Endothelial cell of hepatic sinusoid (primary cell): ENCODE measurements at regions not wholly inside any gene's neighbourhood (a gene's known extent, or its start where the extent isn't known, plus 50 kb on each side); places are given as distances from the start of the nearest gene placed in this dataset.

ENCODE experiments used
- in situ Hi-C: cut with HindIII; loops from 2 replicates; pipeline ENCODE4 v1.10.0; 2017; ENCODE audit warnings: low sequenced_read_pairs

DNA sequence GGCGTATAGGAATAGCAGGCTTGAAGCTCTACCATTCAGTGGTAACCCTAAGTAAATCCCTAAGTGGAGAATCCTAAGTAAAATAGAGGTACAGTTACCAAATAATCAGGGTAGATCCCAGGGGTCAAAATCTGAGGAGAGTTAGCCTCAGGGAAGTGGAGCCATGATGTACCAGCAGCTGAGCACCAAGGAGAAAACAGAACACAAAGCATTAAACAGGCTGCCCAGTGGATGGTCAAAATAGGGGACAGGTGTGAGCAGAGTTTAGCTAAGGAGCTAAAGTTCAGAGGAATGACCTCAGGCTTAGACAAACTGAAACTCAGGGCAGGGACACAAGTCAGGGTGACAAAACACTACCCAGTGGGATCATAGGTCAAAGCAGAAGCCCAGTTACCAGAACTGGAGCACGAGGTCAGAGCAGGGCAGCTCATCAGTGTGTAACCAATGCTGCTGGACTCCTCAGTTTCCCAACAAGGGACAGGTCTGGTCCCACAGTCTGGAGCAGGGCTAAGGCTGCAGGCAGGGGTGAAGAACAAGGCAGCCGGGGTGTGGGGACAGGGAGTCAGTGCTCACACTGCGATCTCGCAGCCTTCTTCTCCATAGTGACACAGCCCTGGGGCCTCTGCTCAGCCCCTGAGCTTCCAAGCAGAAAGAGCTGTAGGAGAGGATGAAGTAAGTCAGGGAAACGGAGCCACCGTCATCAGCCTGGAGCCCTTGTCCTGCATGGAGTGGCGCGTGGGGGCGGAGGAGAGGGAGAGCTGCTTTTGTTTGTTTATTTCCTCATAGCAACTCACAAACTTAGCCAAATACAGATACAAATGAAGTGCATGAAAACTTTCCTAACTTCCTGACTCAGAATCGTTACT lies 264.0 kb downstream of the MREG start:
- in situ Hi-C loops, result no loop called here

DNA sequence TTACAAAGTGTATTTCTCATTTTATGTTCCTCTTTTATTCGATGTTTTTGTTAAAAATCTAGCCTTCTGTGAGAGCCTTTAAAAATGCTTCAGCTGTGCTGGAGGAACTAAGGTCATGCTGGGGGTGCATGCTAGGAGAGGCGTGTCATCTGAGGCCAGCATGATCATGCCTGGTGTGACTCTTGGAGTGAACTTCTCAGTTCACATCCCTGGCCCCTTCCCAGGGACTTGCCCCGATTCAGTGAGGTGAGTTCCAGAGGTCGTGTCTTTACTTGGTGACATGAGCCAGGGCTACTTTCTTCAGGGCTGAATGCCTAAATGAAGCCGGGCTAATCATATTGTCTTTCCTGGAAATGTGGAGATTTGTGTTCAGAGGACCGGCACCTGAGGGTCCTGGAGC lies 264.9 kb downstream of the MREG start:
- in situ Hi-C loops, result no loop called here

DNA sequence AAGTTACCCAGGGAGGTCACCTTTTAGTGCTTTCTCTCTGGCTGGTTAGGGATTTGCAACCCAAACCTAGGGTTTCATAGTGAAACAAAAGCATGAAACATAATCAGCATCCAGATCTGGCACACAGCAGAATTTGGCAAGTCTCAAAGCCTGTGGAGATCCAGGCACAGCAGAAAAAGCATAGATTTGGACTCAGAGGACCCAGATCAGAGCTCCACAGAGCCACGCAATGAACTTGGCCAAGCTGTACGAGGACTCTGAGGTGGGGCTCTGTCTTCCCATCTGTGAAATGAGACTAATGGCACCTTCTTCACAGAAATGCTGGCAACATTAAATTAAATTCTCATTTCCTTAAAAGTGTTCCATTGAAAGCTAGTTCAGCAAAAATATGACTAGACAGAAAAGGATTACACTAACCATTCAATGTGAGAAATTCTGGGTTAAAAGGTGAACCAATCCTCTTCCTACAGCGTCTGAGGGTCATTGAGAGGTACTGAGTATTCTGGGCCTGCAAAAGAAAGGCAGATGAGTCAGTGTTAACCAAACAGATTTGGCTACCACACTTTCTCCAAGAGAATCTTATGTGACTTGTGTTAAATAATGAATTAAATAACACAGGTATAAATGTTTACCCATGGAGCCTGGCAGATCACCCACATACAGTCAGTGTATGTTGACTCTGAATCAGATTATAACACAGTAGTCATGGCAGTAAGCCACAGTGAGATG lies 266.3 kb downstream of the MREG start:
- in situ Hi-C loops, result no loop called here

DNA sequence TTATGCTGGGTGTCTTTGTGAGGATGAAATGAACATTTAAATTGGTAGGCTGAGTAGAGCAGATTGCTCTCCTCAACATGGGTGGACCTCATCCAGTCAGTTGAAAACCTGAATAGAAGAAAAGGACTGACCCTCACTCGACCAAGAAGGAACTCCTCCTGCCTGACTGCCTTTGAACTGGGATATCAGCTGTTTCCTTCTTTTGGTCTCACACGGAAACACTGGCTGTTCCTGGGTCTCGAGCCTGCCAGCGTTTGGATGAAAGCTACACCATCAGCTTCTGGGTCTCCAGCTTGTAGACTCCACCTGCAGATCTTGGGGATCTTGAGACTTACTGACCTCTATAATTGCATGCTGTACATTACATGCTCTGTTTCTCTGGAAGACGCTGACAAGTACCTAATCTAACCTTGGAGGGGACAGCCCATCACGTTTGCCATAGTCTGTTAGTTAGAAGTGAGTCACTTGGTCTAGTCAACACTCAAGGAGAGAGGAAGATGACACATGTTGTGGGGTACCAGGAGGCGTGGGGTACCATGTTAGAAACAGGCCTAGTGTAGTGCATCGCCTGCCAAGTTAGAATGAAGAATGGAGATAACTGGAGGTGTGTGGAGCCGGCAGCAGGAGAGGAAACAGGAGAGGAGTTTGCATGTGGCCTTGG lies 267.0 kb downstream of the MREG start:
- in situ Hi-C loops, result no loop called here

DNA sequence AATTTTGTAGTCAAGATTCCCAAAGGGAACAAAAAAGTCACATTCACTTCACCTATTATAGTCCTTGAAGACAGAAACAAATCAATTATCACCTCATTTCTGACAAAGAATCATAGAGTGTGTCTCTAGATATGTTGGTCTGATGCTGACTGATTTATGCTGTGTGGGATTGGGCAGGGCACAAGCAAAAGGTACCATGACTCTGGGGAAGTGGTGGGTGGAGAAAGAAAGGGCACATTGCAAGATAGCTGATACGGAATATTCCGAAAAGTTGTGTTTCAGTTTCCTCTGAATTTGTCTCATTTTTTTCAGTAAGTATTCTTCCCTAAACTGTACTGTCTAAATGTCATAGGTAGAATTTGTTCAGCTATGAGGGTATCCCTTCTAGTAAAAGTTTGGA lies 268.0 kb downstream of the MREG start:
- in situ Hi-C loops, result no loop called here

DNA sequence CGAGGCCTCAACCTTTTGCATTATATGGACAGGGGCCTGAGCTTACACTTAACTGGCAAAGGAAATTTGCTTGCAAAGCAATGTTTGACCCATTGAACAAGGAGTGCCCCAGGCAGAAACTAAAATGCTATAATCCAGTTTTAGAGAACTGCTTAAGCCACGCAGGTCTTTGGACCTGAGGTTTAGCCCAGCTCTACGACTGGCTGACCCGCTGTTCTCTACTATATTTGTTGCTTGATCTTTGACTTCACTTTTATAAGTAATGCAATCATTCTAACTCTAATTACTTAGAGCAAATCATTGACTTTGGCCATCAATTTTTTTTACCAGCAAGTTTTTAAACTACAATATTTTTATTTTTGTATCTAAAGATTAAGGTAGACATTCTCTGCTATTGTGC lies 268.8 kb downstream of the MREG start:
- in situ Hi-C loops, result no loop called here

DNA sequence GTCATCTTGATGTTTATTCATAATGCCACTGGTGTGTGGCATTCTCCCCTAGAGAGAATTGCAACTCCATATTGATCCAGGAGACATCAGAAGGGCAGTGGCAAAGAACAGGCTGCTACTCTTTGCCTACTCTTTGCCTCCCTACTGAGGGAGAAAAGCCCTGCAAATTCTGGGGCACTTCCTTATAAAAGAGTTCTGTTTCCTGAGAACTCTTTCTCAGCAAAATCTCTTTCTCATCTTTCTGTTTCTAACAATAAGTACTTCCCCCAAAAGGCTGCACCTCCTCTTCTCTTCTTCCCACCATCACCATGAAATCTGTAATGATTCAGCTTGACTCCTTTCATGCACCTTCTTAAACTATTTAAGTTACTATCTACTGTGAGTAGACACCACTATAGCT lies 270.3 kb downstream of the MREG start:
- in situ Hi-C loops, result no loop called here

DNA sequence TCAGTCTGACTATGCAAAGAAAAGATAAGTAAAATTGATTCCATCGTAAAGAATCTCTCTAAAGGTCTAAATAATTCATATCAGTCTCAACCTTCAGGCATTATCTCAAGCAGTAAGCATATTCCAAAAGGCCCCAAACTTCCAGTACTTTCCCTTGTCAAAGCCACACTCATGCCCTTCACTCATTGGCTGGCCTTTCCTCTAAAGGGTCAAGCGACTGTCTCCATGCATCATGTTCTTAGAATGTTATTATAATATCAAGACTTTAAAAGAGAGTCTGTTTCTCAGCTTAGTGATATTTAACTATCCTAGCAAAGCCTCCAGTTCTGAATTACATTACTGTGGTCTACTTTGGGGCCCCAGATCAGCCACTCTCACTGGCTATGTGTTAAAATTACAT lies 271.3 kb downstream of the MREG start:
- in situ Hi-C loops, result no loop called here

DNA sequence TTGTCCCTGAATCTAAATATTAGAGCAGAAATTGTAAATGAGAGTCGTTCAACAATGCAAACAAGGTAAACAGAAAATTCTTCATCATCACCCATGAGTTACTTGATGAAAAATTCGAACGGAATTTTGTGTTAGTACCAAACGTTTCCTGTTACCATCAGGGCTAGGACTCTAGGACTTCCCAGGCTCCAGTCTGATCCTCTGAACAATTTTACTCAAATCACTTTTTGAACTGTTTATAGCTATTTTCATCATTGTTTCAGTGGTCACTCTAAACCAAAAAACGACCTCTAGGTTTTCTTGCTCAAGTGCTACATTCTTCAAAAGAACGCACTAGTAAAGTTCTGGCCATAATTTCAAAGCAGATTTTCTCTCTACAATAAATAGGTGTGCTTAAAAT lies 273.3 kb downstream of the MREG start:
- in situ Hi-C loops, result no loop called here

DNA sequence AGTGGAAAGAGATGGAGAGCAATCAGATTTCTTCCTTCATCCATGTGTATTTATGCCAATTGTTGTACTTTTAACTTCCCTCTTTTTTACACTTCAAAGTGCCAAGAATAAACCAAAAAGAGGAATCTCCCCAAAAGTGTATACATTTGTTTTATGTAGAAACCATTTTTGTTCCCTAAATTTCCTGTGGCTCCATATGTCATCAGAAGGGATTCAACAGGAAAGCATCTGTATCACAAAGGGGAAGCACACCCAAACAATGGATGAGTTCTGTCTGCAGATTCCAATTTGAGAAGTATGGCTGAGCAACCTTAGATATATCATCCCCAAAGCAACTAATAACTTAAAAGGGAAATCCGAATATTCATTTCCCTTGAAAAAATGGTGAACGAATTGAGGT lies 275.0 kb downstream of the MREG start:
- in situ Hi-C loops, result loop anchor here (10.0 kb wide), 1 partner anchor 64 kb away; no protein-coding TSS in a partner anchor

DNA sequence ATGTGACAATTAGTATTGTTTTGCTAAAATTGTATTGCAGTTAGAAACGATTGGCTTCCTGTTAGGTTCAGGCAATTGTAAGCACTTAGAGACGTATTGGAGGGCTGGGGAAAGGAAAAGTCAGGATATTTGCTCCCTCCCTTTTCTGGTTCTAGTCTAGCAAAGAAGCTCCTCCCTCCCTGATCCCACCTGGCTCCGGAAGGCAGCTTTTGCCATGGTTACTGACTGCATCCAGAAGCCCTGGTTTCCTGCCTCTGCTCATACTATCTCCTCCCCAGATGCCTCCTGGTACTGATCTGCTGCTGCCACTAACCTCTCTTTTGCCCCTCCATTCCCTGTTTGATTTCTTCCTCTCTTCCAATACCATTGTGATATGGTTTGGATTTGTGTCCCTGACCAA lies 275.9 kb downstream of the MREG start:
- in situ Hi-C loops, result loop anchor here (10.0 kb wide), 1 partner anchor 63 kb away; no protein-coding TSS in a partner anchor

DNA sequence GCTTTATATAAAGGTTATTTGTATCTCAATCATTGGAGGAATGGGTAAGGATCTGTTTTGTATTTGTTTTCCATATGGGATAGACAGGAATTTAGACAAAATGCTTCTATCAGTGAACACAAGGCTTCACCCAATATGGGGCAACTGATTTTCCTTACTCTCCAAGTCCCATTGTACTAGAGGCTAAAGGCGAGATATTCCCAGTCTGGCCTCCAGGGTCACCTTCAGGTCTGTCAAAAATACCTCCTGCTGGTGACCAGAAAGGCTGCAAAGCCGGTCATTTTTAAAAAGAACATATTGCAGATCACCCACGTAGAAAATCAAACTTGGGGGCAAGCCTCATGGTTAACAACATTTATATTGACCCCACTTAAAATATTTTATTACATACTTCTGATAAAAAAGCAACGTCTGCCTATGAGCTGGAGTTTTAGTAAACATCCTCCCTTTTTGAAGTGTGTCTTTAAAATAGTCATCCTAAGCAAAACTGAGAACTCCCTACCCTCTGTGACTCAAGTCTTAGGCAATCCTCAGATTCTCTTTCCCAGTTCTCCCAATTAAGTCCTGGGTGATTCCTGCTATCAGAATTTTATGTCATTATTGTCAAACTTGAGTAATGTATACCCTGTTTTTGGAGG lies 276.6 kb downstream of the MREG start:
- in situ Hi-C loops, result loop anchor here (10.0 kb wide), 1 partner anchor 62 kb away; no protein-coding TSS in a partner anchor

DNA sequence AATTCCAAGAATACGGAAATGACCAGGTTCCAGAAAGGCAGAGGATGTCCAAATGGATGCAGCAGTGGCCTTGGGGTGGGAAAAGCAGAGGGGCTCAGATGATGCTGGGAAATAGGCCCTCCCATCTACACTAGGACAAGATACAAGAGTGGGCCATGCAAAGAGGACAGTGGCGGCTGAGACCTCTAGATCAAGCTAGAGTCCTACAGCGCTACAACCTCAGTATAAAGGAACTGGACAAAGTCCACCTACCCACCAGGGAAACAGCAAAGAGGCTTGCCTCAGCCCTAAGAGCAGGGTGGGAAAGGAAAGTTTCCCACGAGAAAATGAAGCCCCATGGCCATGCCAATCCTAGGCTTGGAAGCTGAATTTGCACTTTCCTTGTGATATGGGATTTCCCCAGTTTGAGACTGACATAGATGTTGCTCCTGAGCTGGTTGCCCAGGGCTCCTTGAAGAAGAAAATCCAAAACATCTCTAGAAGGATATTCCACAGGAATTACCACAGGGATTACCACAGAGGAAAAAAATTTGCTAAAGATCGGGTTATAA lies 282.2 kb downstream of the MREG start:
- in situ Hi-C loops, result loop anchor here (10.0 kb wide), 1 partner anchor 56 kb away; no protein-coding TSS in a partner anchor

DNA sequence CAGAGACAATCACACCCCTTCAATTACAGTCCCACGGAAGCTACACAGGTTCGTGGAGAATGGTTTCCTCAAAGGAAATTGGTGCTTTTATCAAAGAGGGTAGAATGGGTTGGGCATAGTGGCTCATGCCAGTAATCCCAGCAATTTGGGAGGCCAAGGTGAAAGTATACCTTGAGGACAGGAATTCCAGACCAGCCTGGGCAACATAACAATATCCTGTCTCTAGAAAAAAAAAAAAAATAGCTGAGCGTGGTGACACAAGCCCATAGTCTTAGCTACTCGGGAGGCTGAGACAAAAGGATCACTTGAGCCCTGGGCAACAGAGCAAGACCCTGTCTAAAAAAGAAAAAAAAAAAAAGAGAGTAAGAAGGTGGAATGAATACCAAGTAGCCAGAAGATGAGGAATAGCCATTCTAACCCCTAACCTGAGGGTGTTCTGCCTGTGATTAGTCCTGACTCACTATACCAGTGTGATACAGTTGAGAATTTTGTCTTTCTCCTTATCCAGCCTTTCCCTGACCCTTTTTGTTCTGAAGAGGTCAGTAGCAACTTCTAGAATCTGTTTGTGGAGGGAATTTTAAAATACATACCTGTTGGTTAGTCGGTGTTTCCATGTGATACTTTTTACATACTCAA lies 283.2 kb downstream of the MREG start:
- in situ Hi-C loops, result loop anchor here (10.0 kb wide), 1 partner anchor 55 kb away; no protein-coding TSS in a partner anchor

DNA sequence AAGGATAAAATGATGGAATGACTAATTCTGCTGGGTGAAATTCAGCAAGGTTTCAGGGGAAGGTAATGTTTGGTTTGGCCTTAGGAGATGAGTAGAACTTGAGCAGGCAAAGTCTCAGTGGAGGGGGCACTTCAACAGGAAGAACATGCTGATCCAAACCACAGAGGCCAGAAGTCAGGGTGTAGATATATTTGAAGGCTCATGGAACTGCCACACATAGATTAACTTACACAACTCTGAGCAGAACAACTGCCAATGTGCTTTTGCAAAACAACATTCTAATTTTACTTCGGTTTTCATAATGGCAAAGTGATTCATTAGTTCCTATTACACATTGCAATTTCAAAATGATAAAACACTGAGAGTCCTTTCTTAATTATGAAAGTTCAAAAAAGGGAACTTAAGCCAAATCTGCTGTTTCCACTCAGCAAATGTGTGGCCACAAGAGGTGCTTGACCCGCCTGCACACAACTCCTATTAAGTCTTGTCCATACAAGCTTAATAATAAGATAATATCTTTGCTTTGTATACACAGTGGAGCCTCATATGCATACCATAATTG lies 284.8 kb downstream of the MREG start:
- in situ Hi-C loops, result no loop called here

DNA sequence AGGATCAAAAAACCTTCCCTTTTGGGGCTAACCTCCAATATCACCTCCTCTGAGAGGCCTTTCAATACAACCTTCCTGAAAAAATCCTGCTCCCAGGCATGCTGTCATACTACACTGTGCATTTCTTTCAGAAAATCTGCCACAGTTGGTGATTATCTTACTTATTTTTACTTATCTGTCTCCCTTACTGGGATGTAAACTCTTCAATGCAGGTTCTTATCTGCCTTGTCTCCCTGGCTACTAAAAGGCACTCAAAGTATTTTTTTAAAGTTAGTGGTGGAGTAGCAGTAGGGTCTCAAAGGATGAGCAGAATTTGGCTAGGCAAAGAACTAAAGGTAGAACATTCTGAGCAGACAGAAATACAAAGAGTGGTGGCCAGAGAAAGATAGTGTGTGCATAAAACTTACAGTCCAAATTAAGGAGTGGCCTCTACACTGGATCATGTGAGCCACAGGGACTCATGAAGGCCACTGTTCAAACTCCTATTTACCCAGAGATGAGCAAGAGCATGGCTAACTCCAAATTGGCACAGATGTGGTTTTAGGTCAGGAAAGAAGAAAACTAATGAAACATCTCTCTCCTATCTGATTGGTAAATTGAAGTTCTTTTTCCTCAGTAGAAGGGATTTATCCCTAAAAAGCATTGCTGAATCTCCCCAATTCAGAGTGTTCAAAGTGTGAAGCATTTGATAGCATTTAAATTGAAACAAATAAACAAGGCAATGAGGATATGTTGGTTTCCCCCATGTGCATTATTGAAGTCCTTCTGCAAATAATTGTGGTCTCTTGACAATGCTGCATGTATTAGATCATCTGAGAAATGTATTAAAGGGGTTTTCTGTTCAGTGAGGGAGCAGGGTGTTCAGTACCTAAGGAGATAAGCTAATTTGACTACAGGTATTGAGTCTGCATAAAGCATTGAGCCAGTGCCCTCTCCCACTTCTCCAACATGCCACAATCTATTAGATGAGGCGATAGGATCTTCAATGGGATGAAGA lies 285.5 kb downstream of the MREG start:
- in situ Hi-C loops, result no loop called here

DNA sequence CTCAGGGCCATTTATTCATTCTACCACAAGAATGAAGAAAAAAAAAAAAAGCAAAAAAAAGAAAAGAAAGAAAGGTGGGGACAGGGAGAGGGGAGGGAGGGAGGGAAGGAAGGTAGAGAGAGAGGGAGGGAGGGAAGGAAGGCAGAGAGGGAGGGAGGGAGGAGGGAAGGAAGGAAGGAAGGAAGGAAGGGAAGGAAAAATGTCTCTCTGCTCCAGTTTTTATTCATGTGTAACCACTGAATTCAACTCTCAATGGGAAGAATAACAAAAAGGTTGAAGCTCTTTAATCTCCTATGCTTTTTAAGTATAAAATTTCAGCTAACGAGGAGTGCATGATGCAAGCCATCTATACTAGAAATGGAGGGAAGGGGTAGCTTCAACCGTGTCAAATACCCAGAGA lies 287.3 kb downstream of the MREG start:
- in situ Hi-C loops, result no loop called here

DNA sequence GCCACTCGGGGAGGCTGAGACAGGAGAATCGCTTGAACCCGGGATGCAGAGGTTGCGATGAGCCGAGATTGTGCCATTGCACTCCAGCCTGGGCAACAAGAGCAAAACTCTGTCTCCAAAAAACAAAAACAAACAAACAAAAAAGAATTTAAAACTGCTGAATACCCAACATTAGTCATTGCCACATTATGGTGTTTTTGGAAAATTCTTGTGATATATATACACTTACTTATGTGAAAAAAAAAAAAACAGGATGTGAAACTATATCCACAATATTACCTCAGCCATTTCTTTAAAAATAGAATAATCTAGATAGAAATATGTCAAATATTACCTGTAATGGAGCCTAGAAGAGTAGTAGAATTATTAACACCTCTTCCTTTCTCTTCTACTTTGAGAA lies 288.3 kb upstream of the FN1 start:
- in situ Hi-C loops, result no loop called here

DNA sequence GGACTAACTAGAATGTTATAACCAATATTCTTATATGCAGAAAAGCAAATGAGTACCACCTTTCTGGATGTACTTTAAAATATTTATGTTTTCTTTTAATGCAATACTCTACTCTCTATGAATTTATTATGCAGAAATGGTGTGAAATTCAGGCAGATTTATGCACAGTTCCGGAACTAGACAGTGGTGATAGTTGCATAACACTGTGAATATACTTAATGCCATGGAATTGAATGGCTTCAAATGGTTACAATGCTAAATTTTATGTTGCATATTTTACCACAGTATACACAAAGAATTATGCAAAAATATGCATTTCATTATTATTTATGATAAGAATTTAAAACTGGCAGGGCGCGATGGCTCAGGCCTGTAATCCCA lies 287.8 kb upstream of the FN1 start:
- in situ Hi-C loops, result no loop called here
